HG02884 (cell line): ENCODE measurements at regions not wholly inside any gene's neighbourhood (a gene's known extent, or its start where the extent isn't known, plus 50 kb on each side); places are given as distances from the start of the nearest gene placed in this dataset.

Experiments
- ATAC-seq: cut with Tn5 transposase; IDR thresholded peaks from one replicate; pipeline ENCODE4 v1.9.1; 2021; ENCODE audit warnings: mild to moderate bottlenecking, moderate library complexity; ENCODE audit not compliant: unreplicated experiment

- no peak for ATAC-seq
These were observed 1388.0 kb downstream of the BRD1 start for GRCh38 chr22:48439560-48440135.

- no peak for ATAC-seq
These were observed 1388.7 kb downstream of the BRD1 start for GRCh38 chr22:48438800-48439559.

GRCh38 chr22:48438096-48438495, 1389.6 kb downstream of the BRD1 start:
- ATAC-seq, result no peak

GRCh38 chr22:48436201-48436931, 1391.3 kb downstream of the BRD1 start:
- ATAC-seq, result no peak

GRCh38 chr22:48434868-48435250, 1392.8 kb downstream of the BRD1 start:
- no peak for ATAC-seq

GRCh38 chr22:48434156-48434867, 1393.4 kb downstream of the BRD1 start:
- ATAC-seq, result no peak

GRCh38 chr22:48433647-48434046, 1394.0 kb downstream of the BRD1 start:
- no peak for ATAC-seq

- ATAC-seq, result no peak
These were observed 1394.7 kb downstream of the BRD1 start for GRCh38 chr22:48432781-48433518.

- no peak for ATAC-seq
These were observed 1395.9 kb downstream of the BRD1 start for GRCh38 chr22:48431536-48432315.

- no peak for ATAC-seq
These were observed 1396.7 kb downstream of the BRD1 start for GRCh38 chr22:48431014-48431413.

- ATAC-seq, result no peak
These were observed 1398.1 kb downstream of the BRD1 start for GRCh38 chr22:48429446-48430020.

GRCh38 chr22:48428631-48429371, 1398.9 kb downstream of the BRD1 start:
- no peak for ATAC-seq

- ATAC-seq, result no peak
These were observed 1399.9 kb downstream of the BRD1 start for GRCh38 chr22:48427731-48428211.

GRCh38 chr22:48426466-48427380, 1401.0 kb downstream of the BRD1 start:
- no peak for ATAC-seq

- no peak for ATAC-seq
These were observed 1402.0 kb downstream of the BRD1 start for GRCh38 chr22:48425641-48426040.

GRCh38 chr22:48425091-48425506, 1402.6 kb downstream of the BRD1 start:
- no peak for ATAC-seq

GRCh38 chr22:48424661-48425060, 1403.0 kb downstream of the BRD1 start:
- ATAC-seq, result no peak

- ATAC-seq, result no peak
These were observed 1403.5 kb downstream of the BRD1 start for GRCh38 chr22:48424201-48424627.
